GM18511 (cell line): ENCODE measurements at regions not wholly inside any gene's neighbourhood (a gene's known extent, or its start where the extent isn't known, plus 50 kb on each side); places are given as distances from the start of the nearest gene placed in this dataset.
"Not testable (repeated sequence)": the region's sequence is repeated elsewhere in the genome, so short reads cannot be mapped to it uniquely, and the experiment has no call there.

Experiments
- ATAC-seq: cut with Tn5 transposase; IDR thresholded peaks from one replicate; pipeline ENCODE4 v1.9.1; 2021; ENCODE audit warnings: mild to moderate bottlenecking, moderate library complexity; ENCODE audit not compliant: unreplicated experiment

DNA sequence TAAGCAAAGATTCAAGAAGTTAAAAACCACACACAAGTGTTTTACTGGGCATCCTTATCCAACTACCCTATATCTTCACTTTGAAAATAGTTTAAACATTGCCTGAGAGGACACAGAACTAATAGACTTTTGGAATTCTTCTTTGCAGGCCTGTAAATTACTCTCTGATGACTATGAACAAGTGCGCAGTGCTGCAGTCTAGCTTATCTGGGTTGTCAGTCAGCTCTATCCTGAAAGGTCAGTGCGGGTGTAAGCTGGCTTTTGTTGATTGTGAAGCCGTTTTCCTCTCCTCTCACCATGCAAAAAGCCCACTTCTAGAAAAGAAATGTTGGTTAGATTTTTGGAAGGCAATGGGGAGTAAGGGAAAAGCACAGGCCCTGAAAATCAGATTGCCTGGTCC, 143.6 kb upstream of the ERV3-1 start:
- ATAC-seq: not testable (repeated sequence)

DNA sequence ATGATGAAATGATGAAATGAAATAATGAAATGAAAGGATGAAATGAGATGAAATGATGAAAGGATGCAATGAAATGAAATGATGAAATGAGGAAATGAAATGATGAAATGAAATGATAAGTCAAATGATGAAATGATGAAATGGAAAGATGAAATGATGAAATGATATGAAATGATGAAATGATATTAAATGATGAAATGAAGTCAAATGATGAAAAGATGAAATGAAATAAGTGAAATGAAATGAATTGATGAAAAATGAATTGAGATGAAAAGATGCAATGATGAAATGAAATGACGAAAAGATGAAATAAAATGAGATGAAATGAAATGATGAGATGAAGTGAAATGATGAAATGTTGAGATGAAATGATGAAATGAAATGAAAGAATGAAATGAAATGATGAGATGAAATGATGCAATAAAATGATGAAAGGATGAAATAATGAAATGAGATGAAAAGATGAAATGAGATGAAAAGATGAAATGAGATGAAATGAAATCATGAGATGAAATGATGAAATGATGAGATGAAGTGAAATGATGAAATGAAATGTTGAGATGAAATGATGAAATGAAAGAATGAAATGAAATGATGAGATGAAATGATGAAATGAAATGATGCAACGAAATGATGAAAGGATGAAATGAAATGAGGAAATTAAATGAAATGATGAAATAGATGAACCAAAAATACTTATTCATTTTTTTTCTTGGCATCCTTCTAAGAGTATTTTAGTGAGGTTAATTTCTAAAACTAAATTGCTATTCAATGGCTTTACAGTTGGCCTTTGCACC, 139.8 kb upstream of the ERV3-1 start:
- ATAC-seq: not testable (repeated sequence)

DNA sequence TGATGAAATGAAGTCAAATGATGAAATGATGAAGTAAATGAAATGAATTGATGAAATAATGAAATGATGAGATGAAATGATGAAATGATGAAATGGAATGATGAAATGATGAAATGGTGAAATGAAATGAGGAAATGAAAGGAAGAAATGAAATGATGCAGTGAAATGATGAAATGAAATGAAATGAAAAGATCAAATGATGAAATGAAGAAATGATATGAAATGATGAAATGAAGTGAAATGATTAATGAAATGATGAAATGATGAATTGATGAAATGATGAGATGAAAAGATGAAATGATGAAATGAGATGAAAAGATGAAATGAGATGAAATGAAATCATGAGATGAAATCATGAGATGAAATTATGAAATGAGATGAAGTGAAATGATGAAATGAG, 139.2 kb upstream of the ERV3-1 start:
- not testable (repeated sequence) for ATAC-seq

DNA sequence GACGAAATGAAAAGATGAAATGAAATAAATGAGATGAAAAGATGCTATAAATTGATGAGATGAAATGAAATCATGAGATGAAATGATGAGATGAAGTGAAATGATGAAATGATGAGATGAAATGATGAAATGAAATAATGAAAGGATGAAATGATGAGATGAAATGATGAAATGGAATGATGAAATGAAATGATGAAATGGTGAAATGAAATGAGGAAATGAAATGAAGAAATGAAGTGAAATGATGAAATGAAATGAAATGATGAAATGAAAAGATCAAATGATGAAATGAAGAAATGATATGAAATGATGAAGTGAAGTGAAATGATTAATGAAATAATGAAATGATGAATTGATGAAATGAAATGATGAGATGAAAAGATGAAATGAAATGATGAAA, 138.5 kb upstream of the ERV3-1 start:
- not testable (repeated sequence) for ATAC-seq

DNA sequence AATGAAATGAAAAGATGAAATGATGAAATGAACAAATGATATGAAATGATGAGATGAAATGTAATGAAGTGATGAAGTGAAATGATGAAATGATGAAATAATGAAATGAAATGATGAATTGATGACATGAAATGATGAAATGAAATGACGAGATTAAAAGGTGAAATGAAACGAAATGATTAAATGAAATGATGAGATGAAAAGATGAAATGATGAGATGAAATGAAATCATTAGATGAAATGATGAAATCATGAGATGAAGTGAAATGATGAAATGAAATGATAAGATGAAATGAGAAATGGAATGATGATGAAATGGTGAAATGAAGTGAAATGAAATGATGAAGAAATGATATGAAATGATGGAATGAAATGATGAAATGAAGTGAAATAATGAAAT, 138.1 kb upstream of the ERV3-1 start:
- ATAC-seq: not testable (repeated sequence)

DNA sequence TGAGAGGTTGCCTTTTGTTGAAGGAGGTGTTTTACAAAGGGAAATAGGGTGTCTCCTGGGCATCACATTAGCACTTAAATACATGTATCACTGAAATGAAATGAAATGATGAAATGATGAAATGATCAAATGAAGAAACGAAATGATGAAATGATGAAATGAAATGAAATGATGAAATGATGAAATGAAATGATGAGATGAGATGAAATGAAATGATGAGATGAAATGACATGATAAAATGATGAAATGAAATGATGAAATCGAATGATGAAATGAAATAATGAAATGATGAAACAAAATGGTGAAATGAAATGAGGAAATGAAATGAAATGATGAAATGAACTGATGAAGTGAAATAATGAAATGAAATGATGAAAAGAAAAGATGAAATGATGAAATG, 137.6 kb upstream of the ERV3-1 start:
- not testable (repeated sequence) for ATAC-seq

DNA sequence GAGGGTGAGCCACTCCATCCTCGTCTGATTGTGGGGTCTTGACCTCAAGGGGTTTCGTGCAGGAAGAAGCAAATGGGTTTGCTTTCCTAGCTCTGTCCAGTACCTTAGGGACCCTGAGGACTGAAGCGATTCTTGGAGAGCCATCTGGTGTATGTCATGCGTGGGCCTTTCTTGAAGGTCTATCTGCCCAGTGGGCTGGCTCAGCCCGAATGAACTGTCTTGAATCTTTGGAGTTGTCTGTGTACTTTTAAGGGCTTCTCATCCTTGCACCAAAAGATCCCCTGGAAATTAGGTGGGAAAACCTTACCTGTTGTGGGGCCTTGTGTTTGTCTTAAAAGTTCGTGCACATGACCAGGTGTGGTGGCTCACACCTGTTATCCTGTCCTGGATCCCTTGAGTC, 135.4 kb upstream of the ERV3-1 start:
- not testable (repeated sequence) for ATAC-seq

DNA sequence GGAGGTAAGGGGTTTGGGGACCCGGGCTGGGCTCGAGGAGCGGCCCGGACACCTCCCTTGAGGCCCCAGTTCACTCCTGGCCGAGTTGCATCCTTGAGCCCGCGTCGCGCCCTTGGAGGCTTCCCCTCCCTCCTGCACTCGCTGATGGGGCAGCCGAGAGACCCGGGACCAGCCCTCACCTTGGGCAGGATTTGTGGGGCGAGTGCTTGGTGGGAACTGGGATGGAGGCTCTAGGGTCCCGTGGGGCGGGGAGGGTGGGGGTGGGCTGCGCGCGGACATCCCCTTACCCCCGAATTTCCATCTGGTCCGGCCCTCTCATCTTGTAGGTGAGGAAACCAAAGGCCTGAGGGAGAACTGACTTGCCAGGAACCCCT, 134.9 kb upstream of the ERV3-1 start:
- not testable (repeated sequence) for ATAC-seq

DNA sequence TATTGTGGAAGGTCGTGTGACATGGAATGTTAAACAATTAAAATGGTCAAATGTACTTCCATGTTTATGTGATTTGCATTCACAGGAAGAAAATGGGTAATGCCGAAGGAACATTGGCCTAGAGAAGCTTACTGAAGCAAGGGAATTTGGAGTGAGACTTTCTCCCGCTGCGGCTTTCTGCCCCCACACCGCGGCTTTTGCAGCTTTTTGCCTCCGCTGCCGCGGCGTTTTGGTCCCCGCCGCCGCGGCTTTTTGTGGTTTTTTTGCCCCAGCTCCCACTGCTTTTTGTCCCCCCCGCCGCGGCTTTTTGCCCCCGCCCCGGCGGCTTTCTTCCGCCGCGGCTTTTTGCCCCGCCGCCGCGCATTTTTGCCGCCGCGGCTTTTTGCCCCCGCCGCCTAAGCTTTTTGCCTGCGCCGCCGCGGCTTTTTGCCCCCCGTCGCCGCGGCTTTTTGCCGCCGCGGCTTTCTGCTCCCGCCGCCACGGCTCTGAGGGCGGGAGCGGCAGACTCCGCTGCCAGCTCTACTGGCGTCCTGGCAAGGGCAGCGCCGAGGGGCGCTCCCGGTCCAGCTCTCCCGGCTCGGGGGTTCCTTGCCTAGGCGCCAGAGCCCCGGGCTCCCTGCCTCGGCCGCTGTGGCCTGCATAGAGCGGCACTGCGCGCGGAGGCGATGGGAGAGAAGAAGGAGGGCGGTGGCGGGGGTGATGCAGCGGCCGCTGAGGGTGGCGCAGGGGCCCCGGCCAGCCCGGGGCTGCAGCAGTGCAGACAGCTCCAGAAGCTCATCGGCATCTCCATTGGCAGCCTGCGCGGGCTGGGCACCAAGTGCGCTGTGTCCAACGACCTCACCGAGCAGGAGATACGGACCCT, 134.3 kb upstream of the ERV3-1 start:
- ATAC-seq: not testable (repeated sequence)

DNA sequence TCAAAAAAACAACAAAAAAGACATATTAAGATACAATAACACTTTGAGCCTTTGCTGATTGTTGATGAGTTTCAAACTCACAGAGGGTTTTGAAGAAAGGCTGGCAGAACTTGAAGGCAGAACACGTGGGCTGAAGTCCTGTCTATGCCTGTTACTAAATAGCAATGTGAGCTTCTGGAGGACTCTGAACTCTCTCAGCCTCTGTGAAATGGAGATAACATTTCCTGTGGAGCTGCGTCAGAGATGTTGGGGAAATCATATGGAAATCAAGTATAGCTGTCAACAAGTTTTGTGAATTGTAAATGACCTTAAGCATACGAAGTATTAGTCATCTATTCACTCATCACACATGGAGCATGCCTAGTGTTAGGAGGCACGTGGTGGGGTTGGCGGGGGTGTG, 130.4 kb upstream of the ERV3-1 start:
- not testable (repeated sequence) for ATAC-seq

DNA sequence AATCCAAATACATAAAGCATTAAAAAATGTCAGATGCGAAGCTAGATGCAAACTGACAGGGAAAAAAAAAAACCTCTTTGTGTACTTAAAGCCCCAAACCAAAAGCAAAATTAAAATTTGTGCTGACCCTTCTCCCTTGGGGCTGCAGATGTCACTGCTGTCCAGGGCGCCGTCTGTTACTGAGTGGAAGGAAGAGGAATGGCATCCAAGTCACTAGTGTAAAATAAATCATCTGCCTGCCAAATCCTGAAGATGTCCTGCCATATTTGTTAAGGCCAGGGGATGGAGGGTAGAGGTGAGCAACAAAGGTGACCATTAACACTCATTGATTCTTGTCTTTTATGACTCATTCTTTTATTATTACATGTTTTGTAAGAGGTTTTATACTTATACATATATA, 126.6 kb upstream of the ERV3-1 start:
- not testable (repeated sequence) for ATAC-seq

DNA sequence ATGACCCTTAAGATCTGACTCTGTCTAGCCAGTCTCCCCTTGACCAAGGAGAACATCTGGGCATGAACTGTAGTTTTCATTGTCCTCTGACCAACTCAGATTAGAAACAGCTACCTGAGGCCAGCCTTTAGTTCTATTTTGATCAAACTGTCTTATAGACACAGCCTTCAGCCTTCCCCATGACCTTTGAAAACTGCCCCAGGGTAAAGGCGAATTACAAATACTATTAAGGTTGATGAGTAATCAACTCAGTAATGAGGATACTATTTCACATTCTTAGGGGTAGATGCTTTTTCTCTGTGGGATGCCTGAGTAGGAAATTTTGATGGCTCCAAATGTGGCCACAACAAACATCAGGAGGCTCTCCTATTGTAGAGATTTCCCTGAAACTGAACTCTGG, 125.8 kb upstream of the ERV3-1 start:
- ATAC-seq: not testable (repeated sequence)

DNA sequence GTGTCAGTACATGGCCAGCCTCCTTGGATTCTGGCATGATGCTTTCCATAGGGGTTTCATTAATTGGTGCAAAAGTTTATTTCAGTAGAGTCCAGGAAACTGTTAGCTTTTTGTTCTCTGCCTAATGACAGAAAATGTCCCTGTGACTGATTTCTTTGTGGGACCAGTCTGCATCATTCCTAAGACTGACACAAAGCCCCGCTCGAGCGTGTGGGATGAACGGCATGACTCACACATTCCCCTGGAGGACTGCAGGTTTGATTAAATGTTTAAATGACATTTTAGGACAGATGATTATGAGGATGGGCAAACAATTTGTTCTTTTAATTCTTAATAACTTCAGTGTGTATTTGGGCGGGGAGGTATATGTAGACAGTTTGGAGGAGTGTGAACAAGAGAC, 120.9 kb upstream of the ERV3-1 start:
- ATAC-seq: not testable (repeated sequence)

DNA sequence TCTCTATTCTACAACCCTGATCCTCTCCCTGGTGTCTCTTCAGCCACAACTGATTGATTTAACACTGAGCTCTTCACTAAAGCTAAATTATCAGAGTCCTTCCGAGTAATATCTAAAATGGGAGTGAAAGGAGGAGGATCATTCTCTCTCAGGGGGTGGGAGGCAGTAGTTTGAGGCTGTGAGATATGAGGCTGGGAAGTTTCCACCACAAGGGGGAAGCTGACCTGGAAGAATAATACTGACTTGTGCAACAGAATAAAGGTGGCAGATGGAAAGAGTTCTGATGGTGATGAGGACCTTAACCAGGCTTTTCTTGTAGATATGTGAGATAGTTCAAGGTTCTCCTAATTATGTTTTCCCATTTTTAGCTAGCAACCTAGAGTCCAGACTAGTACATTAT, 118.1 kb upstream of the ERV3-1 start:
- ATAC-seq: not testable (repeated sequence)

DNA sequence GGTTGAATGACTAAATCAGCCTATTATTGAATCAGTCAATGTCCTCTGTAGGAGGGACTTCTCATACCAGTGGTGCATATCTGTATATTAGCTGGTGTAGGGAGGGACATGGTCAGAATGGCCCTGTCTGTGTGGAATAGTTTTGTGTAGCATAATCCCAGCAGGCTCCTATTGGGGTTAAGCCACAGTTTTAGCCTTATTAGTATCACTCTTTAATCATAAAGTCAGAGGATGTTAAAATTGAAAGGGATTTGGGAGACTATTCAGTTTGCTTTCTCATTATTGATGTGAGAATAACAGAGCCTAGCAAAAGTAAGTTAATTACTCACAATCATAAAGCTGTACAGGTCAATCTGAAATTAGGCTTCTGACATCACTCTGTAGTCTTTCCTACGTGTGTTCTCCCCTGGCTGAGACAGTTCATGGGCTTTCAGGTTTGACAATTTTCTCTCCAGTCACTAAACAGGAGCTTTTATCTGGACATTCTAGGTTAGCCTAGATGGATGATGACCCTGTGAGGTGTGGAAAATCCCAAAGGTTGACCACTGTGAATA, 99.2 kb upstream of the ERV3-1 start:
- ATAC-seq: peak; percentile 82

DNA sequence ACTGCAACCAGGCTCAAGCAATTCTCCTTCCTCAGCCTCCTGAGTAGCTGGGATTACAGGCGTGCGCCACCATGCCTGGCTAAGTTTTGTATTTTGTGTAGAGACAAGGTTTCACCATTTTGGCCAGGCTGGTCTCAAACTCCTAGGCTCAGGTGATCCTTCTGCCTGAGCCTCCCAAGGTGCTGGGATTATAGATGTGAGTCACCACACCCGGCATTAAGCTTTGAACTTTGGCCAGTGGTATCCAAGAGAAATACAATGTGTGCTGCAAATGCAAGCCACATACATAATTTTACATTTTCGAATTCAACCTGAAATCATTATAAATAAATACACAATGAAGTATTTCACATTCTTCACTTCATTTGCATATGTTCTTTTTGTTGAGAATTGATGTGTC, 94.0 kb upstream of the ERV3-1 start:
- ATAC-seq: not testable (repeated sequence)

DNA sequence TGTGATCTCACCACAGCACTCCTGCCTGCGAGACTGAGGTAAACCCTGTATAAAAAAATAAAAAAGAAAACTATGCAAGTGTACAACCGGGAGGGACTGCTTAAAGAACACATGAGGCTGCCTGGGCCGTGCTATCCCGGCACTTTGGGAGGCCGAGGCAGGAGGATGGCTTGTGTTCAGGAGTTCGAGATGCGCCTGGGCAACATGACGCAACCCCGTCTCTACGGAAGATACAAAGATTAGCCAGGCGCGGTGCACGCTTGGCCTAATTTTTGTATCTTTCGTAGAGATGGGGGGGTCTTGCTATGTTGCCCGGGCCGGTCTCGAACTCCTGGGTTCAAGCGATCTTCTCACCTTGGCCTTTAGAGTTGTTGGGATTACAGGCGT, 75.2 kb upstream of the ERV3-1 start:
- not testable (repeated sequence) for ATAC-seq

DNA sequence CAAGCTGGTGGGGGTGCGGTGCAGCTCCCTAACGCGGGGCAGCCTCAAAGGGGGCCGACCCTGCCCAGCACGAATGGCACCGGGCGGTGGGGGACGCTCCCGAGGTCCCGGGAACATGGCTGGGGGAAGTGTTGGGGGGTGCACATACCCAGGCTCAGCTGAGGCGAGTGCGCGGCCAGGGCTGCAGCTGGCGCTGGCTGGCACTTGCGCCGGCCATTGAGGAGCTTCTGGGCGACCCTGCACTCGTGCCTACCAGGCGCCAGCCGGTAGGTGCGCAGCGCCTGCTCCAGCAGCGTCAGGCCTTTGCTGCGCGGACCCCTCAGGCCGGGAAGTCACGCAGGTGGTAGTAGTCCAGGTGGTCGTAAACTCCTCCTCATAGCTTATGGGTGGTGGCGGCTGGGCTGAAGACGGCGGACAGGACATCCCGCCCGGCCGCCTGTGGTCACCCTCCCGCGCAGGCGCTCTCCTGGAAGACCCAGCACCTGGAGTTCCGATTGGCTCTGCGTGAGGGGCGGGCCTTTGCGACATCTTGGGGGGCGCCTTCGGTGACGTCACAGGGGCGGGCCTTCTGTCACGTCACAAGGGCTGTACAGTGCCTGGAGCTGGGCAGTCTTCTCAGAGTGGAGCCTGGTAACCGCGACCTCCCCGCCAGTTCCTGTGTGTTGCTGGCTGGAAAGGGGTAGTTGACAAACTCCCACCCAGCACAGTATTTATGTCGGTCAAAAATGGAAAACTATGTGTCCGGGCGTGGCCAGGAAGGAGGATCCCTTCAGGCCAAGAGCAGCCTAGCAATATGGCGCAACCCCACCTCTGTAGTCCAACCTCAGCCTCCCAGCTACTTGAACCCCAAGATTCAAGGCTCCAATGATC, 74.5 kb upstream of the ERV3-1 start:
- peak; percentile 100 for ATAC-seq

DNA sequence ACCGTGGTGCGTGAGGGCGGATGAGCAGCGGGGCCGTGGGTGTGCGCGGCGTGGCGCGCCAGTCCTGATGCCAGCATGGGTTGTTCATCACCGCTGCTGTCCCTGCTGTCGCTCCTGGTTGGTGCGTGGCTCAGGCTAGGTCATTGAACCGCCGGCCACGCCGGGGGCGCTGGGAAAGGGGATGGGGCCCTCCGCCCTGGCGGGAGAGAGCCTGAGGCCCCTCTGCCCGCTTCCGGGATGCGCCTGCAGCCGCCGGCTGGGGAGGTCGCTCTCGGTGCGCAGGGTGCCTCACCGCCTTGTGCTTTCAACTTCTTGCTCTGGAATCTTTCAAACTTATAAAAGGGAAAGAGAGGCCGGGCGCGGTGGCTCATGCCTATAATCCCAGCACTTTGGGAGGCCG, 68.5 kb upstream of the ERV3-1 start:
- not testable (repeated sequence) for ATAC-seq

DNA sequence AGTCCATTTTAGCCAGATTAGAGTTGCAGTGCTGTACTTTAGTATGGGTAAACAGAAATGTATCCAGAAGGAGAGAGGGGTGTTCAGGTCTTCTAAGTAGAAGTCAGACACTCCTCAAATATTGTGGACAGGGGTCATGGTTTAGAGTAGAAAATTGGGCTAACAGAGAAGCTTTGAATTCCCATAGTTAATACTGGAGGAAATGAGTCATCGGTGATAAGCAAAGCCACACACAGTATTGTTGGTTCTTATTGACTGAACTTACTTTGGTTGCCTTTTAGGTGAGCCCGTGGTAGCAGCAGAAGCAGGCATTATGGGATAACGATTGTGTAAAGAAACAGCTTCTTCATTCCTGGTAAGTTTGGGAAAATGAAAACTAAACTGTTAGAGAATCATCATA, 66.7 kb upstream of the ERV3-1 start:
- ATAC-seq: not testable (repeated sequence)
